Amniotic stem cell (primary cell): ENCODE measurements at regions not wholly inside any gene's neighbourhood (a gene's known extent, or its start where the extent isn't known, plus 50 kb on each side); places are given as distances from the start of the nearest gene placed in this dataset.
A peak's percentile ranks its signal among the peaks of the same experiment; 100 is the strongest.

Experiments used
- DNase-seq: peaks from one replicate; lab custom pipeline; 2025; lab: John Stamatoyannopoulos, UW

GRCh38 chr3:72489901-72490300 is 358.3 kb downstream of the SHQ1 start:
- DNase-seq = no peak

DNA sequence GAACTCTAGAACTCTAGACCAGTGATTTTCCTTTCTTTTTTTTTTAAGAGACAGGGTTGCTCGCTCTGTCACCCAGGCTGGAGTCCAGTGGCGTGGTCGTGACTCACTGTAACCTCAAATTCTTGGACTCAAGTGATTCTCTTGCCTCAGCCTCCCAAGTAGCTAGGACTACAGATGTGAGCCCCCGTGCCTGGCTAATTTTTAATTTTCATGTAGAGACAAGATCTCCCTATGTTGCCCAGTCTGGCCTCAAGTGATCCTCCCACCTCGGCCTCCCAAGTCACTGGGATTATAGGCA is 359.6 kb downstream of the SHQ1 start:
- DNase-seq = no peak

DNA sequence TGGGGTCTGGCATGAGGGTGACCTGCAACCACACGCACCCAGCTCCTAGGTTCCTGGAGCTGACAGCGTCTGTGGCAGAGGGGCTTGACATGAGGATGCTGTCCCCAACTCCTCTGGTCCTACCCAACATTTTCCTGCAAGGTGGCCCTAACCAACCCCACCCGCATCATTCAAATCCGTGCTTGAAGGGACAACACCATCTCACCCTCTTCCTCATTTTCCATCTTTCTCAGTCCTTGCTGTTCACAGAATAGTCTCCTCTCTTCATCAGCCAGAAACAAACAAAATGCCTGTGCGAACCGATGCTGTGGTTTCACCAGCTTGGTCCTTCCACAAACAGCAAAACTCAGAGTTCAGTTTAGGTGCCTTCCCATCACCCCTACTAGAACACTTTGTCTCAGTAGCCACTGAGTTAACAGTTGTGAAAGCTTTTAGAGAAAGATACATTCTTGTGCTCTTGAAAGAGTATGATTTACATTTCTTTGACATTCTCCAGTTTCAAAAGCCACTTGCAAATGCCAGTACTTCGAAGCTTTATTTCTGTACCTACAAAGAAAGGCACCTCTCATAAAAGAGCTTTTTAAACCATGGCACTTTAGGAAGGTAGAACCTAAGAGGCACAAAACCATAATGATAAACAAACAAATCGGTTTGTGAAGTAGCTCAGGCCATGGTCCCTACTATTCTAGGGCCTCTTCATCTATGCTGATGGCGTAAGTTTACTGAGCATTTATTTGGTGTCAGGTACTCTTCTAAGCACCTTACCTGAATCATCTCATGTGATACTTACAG is 360.1 kb downstream of the SHQ1 start:
- no peak for DNase-seq

DNA sequence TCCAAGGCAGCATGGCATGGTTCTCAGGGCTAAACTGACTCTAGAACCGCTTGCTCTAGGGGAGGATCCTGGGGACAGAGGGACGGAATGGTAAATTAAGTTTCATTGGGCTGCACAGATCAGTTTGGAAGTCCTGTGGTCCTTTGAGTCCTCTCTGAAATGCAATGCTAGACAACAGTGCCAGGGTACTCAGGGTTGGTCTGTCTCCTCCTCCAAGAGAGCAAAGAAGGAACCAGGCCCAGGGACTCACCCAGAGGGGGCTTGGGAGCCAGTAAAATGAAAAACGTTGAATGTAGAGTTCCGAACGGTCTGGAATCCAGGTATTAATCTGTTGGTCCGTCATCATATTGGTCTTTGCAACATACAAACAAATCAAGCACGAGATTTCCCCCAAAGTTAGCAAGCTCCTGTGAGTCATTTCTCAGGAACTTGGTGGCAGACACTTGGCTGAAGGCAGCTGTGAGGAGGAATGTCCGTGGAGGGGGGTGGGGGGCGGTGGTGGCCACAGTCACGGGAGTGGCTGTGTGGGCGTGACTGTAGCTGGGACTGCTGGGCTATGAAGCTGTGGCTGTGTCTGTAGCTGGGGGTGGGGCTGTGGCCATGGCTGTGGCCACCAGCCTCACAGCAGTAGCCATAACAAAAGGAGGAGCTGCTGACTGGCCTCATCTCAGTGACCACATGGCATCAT is 361.0 kb downstream of the SHQ1 start:
- DNase-seq = peak; percentile 27

DNA sequence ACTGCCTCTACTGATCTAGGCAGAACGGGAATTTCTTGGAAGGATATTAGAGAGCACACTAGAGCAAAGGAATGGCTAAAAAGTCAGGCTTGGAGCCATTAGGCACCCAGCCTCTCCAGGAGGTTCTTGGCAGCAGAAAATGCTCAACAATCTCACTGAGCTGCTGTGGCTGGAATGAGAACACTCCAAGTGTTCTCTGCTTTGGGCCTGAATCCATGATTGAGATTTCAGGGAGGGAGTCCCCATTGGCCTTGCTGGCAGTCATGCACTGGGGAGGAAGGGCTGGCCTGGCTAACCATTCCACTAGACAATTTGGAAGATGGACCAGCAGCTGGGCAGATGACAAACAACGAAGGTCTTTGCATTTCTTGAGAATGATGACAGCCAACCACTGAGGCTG is 362.6 kb downstream of the SHQ1 start:
- DNase-seq = no peak

DNA sequence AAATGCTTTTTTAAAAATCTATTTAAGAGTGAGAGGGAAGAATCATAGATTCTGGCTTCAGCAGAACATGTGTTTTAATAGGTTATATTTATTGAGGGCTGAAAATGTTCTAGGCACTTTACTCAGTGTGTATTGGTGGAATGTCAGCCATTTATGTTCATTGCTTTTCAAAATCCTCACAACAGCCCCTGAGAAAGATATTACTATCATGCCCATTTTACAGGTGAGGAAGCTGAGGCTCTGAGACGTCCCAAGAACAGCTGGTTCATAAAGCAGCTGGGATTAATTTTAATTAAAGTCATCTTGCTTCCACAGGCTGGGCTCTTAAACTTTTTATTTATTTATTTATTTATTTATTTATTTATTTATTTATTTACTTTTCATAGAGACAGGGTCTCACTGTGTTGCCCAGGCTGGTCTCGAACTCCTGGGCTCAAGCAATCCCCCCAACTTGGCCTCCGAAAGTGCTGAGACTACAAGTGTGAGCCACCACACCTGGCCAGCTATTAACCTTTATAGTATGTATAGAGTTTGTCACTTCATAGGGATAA is 364.6 kb downstream of the SHQ1 start:
- no peak for DNase-seq

- no peak for DNase-seq
These were observed 365.5 kb downstream of the SHQ1 start for GRCh38 chr3:72482589-72483321.

GRCh38 chr3:72481542-72481941 is 366.7 kb downstream of the SHQ1 start:
- no peak for DNase-seq

DNA sequence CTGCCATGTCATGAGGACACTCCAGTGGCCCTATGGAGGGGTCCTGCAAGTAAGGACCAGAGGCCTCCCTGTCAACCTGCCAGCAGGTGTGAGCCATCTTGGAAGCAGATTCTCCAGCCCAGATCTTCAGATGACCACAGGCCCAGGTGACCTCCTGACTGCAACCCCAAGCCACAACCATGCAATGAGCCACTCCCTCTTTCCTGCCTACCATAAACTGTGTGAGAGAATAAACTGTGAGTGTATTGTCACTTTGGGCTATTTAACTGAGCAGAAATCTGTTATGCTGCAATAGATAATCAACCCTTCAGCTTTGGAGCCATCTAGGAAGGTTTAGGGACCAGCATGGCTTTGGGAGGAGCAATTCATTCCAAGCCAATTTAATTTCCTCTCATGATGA is 367.9 kb downstream of the SHQ1 start:
- DNase-seq = no peak

- DNase-seq = no peak
These were observed 368.5 kb downstream of the SHQ1 start for GRCh38 chr3:72479651-72480215.

DNA sequence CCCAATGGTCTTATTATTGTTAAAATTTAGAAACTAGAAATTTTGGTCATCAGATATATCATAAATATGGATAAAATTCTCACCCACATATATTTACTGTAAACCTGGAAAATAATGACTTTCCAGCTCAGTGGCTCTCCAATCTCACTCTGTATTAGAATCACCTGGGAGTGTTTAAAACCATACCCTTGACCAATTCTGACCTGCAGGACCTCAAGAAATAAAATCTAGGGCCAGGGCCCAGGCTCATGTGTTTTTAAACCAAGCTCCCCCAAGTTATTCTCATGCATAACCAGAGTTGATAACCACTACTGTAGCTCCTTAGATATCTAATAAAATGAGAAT is 372.1 kb downstream of the SHQ1 start:
- no peak for DNase-seq

DNA sequence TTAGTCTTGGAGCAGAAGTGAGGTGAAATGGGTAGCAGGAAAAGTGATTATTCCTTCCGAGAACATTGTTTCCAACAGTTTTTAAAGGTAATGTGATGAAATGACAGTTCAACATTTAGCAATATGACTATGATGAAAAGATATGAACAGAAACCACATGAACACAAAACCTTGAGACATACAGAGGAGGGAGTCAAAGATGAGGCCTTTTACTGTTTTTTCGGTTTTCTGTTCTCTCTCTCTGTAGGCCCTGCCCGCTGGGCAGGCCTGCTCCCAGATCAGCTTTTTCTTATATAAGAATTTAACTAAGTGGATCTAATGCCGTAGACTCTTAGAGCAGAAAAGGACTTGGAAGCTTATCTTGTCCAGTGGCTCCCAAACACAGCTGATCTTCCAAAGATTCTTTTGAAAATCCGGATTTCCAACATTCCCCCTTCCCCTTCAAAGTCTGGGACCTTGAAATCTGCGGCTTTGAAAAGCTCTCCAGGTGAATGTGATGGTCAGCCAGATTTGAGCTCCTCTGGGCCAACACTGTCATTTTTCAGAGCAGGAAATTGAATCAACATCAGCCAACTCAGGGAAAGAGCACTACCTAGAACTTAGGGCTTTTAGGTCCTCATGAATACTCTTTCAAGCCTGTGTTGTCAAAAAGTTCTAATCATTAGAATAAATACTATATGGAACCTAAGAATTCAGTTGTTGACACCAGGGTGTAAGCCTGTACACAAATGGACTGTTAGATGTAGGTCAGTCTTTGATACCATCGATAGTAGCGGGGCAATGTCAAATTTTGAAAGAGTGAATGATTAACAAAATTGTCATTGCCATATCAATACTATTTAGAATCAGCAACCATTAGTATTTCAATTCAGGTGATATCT is 372.7 kb downstream of the SHQ1 start:
- DNase-seq = no peak

DNA sequence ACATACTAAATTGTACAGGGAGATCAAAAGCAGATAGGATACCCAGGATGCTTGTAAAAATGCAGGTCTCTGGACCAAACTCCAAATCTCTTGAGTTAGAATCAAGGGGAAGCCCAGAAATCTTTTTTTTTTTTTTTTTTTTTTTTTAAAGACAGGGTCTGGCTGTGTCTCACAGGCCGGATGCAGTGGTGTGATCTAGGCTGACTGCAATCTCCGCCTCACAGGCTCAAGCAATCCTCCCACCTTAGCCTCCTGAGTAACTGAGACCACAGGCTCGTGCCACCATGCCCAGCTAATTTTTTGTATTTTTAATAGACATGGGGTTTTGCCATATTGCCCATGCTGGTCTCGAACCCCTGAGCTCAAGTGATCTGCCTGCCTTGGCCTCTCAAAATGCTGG is 373.5 kb downstream of the SHQ1 start:
- no peak for DNase-seq

DNA sequence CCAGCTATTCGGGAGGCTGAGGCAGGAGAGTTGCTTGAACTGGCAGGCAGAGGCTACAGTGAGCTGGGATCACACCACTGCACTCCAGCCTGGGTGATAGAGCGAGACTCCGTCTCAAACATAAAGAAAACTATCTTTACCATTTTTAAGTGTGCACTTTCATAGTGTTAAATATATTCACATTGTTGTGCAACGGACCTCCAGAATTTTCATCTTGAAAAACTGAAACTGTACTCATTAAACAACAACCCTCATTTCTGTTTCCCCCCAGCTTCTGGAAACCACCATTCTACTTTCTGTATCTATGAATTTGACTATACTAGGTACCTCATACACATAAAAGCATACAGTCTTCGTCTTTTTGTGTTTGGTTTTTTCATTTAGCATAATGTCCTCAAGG is 375.1 kb downstream of the SHQ1 start:
- no peak for DNase-seq

GRCh38 chr3:72470904-72471417 is 377.3 kb downstream of the SHQ1 start:
- DNase-seq = no peak

GRCh38 chr3:72465853-72466252 is 382.4 kb downstream of the SHQ1 start:
- no peak for DNase-seq

DNA sequence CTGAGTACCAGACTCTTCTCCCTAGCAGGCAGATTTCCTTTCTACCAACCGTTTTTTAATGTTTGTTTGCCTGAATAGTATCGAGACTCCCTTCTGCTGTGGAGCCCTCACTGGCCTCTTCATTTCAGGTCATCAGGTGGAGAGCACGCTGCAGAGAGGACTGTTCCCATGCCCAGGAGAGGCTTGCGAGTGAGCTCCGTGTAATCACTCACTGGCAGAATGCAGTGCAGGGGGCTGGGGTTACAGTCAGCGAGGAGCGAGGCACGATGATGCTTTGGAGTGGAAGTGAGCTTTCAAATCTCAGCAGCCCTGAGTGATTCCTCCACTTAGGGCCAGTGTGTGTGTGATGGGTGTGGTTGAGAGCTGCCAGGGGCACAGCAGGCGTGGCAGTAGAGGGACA is 385.2 kb downstream of the SHQ1 start:
- no peak for DNase-seq

DNA sequence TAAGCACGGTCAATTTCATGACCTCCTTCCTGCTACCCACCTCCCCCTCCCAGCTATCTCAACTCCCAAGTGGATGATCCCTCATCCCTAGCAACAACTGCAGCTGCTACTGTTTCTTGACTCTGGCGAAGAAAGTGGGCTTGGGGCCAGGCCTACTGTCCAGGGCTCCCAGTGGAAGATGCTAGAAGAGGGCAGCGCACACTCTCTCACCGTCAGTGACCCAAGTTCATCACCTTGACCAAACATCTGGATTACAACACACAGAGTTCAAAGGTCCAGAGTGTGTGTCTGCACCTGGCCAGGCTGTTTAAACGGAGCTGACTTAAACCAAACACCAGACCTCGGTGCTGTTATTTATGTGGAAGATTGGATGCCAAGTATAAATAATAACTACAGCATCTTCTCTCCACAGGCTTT is 385.6 kb downstream of the SHQ1 start:
- no peak for DNase-seq

DNA sequence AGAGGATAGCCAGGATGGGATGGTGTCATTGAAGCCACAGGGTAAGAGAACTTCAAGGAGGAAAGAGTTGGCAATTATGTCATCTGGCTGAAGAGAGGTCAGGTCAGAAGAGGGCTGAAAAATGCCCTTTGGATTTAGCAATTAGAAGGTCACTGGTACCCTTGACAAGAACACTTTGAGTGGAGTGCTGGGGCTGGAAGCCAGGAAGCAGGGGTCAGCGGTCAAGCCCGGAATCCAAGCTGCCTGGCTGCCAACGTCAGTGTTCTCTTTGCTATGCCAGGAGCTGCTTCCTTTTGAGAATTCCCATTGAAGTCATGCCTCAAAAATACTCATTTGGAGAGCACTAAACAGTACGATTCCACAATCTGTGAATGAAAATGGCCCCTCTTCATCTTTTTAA is 386.5 kb downstream of the SHQ1 start:
- DNase-seq = no peak

DNA sequence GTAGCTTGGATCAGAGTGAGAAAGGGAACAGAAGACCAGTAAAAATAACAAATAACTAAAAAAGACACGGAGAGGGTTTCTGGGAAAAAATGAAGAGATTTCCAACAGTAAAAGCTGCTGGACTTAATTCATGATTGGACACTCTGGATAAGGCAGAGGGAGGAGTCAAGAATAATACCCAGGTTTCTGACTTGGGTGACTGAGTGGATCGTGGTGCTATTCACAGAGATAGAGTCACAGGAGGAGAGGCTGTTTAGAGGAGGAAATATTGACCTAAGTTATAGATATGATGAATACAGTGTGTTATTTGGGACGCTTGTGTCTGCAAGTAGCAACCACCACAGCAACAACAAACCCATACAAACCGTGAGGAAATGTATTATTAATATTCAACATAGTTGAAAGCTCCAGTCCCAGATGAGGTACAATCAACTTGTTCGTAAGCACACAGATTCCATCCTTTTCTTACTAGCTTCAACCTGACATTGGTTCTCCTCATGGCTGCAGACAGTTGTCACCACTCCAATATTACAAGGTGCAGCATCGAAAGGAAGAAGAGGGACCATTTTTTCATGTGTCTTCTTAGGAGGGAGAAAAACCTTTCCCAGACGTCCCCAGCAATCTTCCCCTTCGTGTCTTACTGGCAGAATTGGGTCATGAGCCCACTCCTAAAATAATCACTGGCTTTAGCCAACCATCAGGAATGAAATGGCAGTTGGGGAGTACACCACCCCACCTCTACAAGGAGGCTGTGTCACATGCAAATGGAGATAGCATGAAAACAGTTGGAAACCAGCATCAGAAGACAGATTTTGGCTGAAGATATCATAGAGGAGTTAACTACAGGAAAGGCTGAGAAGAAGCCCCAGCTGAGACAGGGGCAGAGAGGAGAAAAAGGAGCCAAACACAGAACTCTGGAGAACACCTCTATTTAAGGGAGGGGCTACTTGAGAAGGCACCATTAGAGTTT is 387.8 kb downstream of the SHQ1 start:
- DNase-seq = no peak
